D341Med (cell line): ENCODE measurements at regions not wholly inside any gene's neighbourhood (a gene's known extent, or its start where the extent isn't known, plus 50 kb on each side); places are given as distances from the start of the nearest gene placed in this dataset.
"Not testable (repeated sequence)": the region's sequence is repeated elsewhere in the genome, so short reads cannot be mapped to it uniquely, and the experiment has no call there.

Experiments used
- DNase-seq: peaks from one replicate; pipeline ENCODE4 v3.0.0; 2012; ENCODE audit warnings: low spot score

GRCh38 chr6:57985734-57986133 lies 668.3 kb downstream of the PRIM2 start:
- not testable (repeated sequence) for DNase-seq

GRCh38 chr6:57986584-57986983 lies 669.2 kb downstream of the PRIM2 start:
- DNase-seq = not testable (repeated sequence)

GRCh38 chr6:57989520-57990080 lies 672.2 kb downstream of the PRIM2 start:
- not testable (repeated sequence) for DNase-seq

- DNase-seq = not testable (repeated sequence)
These were observed 681.6 kb downstream of the PRIM2 start for GRCh38 chr6:57998858-57999619.

GRCh38 chr6:58000233-58000632 lies 682.8 kb downstream of the PRIM2 start:
- not testable (repeated sequence) for DNase-seq

- peak; percentile 16 for DNase-seq
These were observed 686.2 kb downstream of the PRIM2 start for GRCh38 chr6:58003417-58004167.

GRCh38 chr6:58007334-58008000 lies 690.0 kb downstream of the PRIM2 start:
- DNase-seq = not testable (repeated sequence)

- DNase-seq = not testable (repeated sequence)
These were observed 690.5 kb downstream of the PRIM2 start for GRCh38 chr6:58008001-58008335.

GRCh38 chr6:58011954-58012600 lies 694.6 kb downstream of the PRIM2 start:
- not testable (repeated sequence) for DNase-seq

- not testable (repeated sequence) for DNase-seq
These were observed 699.2 kb downstream of the PRIM2 start for GRCh38 chr6:58016614-58017013.

- DNase-seq = not testable (repeated sequence)
These were observed 710.8 kb downstream of the PRIM2 start for GRCh38 chr6:58028188-58028587.

GRCh38 chr6:58038213-58038612 lies 720.8 kb downstream of the PRIM2 start:
- DNase-seq = not testable (repeated sequence)

- not testable (repeated sequence) for DNase-seq
These were observed 729.2 kb downstream of the PRIM2 start for GRCh38 chr6:58046584-58046983.

GRCh38 chr6:58047389-58047788 lies 730.0 kb downstream of the PRIM2 start:
- DNase-seq = not testable (repeated sequence)

GRCh38 chr6:58047865-58048264 lies 730.4 kb downstream of the PRIM2 start:
- DNase-seq = peak; percentile 33

- DNase-seq = not testable (repeated sequence)
These were observed 738.2 kb downstream of the PRIM2 start for GRCh38 chr6:58055465-58056176.

GRCh38 chr6:58059701-58060100 lies 742.3 kb downstream of the PRIM2 start:
- DNase-seq = peak; percentile 13

GRCh38 chr6:58063542-58063941 lies 746.1 kb downstream of the PRIM2 start:
- not testable (repeated sequence) for DNase-seq

- DNase-seq = not testable (repeated sequence)
These were observed 750.6 kb downstream of the PRIM2 start for GRCh38 chr6:58067867-58068548.

- DNase-seq = peak; percentile 8
These were observed 755.8 kb downstream of the PRIM2 start for GRCh38 chr6:58073263-58073662.

GRCh38 chr6:58090067-58090466 lies 772.6 kb downstream of the PRIM2 start:
- DNase-seq = not testable (repeated sequence)
